HepG2 (cell line): ENCODE measurements at regions not wholly inside any gene's neighbourhood (a gene's known extent, or its start where the extent isn't known, plus 50 kb on each side); places are given as distances from the start of the nearest gene placed in this dataset.

Source experiments
- ATAC-seq: fragments of 200-7000 bp; cut with Tn5 transposase; 3 replicates; pipeline ENCODE4 v1.9.1; 2020; ENCODE audit warnings: mild to moderate bottlenecking, moderate library complexity
- BruUV-seq: library from RNA; stranded (reverse); fragments of 400-500 nt; replicated peaks from 2 replicates; lab custom pipeline; 2021; lab: Mats Ljungman, UMichigan
- CTCF ChIA-PET: fragments of 300-600 bp; formaldehyde crosslinking; extraction: SDS; loops from one replicate; lab custom pipeline; 2021; ENCODE audit warnings: low total read pairs, inconsistent platforms, low intra/inter-chr PET ratio; lab: Yijun Ruan, JAX
- POLR2A ChIA-PET: fragments of 350-600 bp; sonication (Branson Sonifier 250); formaldehyde crosslinking; loops from one replicate; lab custom pipeline; 2020; ENCODE audit warnings: antibody characterized with exemption, inconsistent platforms; lab: Yijun Ruan, JAX
- DNase-seq: peaks from one replicate; pipeline ENCODE4 v3.0.0-alpha.2; 2015; ENCODE audit warnings: low spot score
- FAIRE-seq: peaks from 3 replicates; lab custom pipeline; 2011; peaks lifted over from hg19 to GRCh38; lab: Jason Lieb, UNC
- H2AFZ ChIP-seq: one replicate; pipeline ENCODE4 v1.6.1; 2011; ENCODE audit warnings: low read length, inconsistent platforms
- H3K27ac ChIP-seq: fragments of 300-600 bp; 3 replicates; pipeline ENCODE4 v1.8.0; 2011; ENCODE audit warnings: mixed run types, mild to moderate bottlenecking, mixed read lengths, low read length, inconsistent platforms; ENCODE audit not compliant: insufficient read depth; ENCODE audit errors: extremely low read length
- H3K27me3 ChIP-seq, 2 experiments: fragments of 200-600 bp in 1 of 2; 2 replicates in 1 of 2; 3 replicates in 1 of 2; pipeline versions ENCODE4 v1.6.0 to v1.8.0; 2011; ENCODE audit warnings: low read length in 2 of 2, mild to moderate bottlenecking in 2 of 2, moderate library complexity in 2 of 2, inconsistent platforms in 1 of 2; ENCODE audit not compliant: insufficient read depth in 2 of 2, control insufficient read depth in 1 of 2
- H3K36me3 ChIP-seq, 2 experiments: fragments of 200-600 bp in 1 of 2; replicated peaks in 1 of 2; 2 replicates in 1 of 2; 3 replicates in 1 of 2; pipeline versions ENCODE4 v1.5.1 to v1.8.0; 2011; ENCODE audit warnings: low read length in 2 of 2, inconsistent platforms in 1 of 2; ENCODE audit not compliant: insufficient read depth in 2 of 2, control insufficient read depth in 1 of 2
- H3K4me1 ChIP-seq: 2 replicates; pipeline ENCODE4 v1.5.1; 2012; ENCODE audit warnings: low read length, inconsistent platforms; ENCODE audit not compliant: insufficient read depth
- H3K4me2 ChIP-seq: 2 replicates; pipeline ENCODE4 v1.6.0; 2011; ENCODE audit warnings: low read depth, low read length, inconsistent platforms
- H3K4me3 ChIP-seq, 3 experiments: fragments of 200-600 bp in 1 of 3; sonication (generic), shearing (Covaris generic) in 1 of 3; replicated peaks in 1 of 3; 2 replicates each; pipeline ENCODE4 v1.5.1; 2011 to 2016; ENCODE audit warnings: low read length in 3 of 3, inconsistent platforms in 2 of 3, low read depth in 2 of 3, mild to moderate bottlenecking in 2 of 3, control low read depth in 1 of 3, mixed read lengths in 1 of 3; ENCODE audit not compliant: insufficient read depth in 1 of 3
- H3K79me2 ChIP-seq: one replicate; pipeline ENCODE4 v1.6.1; 2011; ENCODE audit warnings: low read length, inconsistent platforms; ENCODE audit not compliant: insufficient read depth
- H3K9ac ChIP-seq: 2 replicates; pipeline ENCODE4 v1.6.0; 2011; ENCODE audit warnings: mild to moderate bottlenecking, low read depth, low read length, inconsistent platforms; ENCODE audit not compliant: insufficient read depth
- H3K9me3 ChIP-seq: 2 replicates; pipeline ENCODE4 v1.5.1; 2012; ENCODE audit warnings: mild to moderate bottlenecking, low read length
- H4K20me1 ChIP-seq: 2 replicates; pipeline ENCODE4 v1.6.0; 2011; ENCODE audit warnings: inconsistent platforms, mild to moderate bottlenecking, low read length, moderate library complexity; ENCODE audit not compliant: insufficient read depth
- DR1 ChIP-seq: sonication (generic); formaldehyde crosslinking; IDR thresholded peaks from 2 replicates; pipeline ENCODE4 v1.8.0; 2021; ENCODE audit warnings: mild to moderate bottlenecking, missing genetic modification reagents, inconsistent platforms
- IKZF4 ChIP-seq: sonication (generic); formaldehyde crosslinking; IDR thresholded peaks from 2 replicates; pipeline ENCODE4 v1.5.1; 2020; ENCODE audit warnings: borderline replicate concordance, mild to moderate bottlenecking, low read depth, missing genetic modification reagents; ENCODE audit errors: not compliant biosample characterization
- KLF15 ChIP-seq: sonication (generic); formaldehyde crosslinking; IDR thresholded peaks from 2 replicates; pipeline ENCODE4 v1.8.1; 2023; ENCODE audit warnings: borderline replicate concordance, mild to moderate bottlenecking, inconsistent platforms, missing genetic modification reagents, mixed read lengths
- MYC ChIP-seq: sonication (generic); formaldehyde crosslinking; IDR thresholded peaks from 2 replicates; pipeline ENCODE4 v1.9.0; 2021; ENCODE audit warnings: missing genetic modification reagents, borderline replicate concordance
- NCOA5 ChIP-seq: sonication (generic); formaldehyde crosslinking; IDR thresholded peaks from 2 replicates; pipeline ENCODE4 v1.4.0; 2020; ENCODE audit warnings: missing genetic modification reagents
- NFYC ChIP-seq: IDR thresholded peaks from 2 replicates; pipeline ENCODE4 v1.6.1; 2016; ENCODE audit warnings: missing genetic modification reagents, missing compliant biosample characterization
- REL ChIP-seq: sonication (generic); formaldehyde crosslinking; conservative IDR thresholded peaks from 2 replicates; pipeline ENCODE4 v1.8.0; 2022; ENCODE audit warnings: mild to moderate bottlenecking, missing genetic modification reagents, moderate library complexity
- SP5 ChIP-seq: IDR thresholded peaks from 2 replicates; pipeline ENCODE4 v1.6.1; 2016; ENCODE audit warnings: low read depth, borderline replicate concordance
- SRY ChIP-seq: sonication (generic); formaldehyde crosslinking; IDR thresholded peaks from 2 replicates; pipeline ENCODE4 v1.8.0; 2022; ENCODE audit warnings: mild to moderate bottlenecking, missing genetic modification reagents
- ZFP37 ChIP-seq: sonication (generic); formaldehyde crosslinking; IDR thresholded peaks from 2 replicates; pipeline ENCODE4 v1.4.0; 2020; ENCODE audit warnings: missing genetic modification reagents, borderline replicate concordance
- ZNF34 ChIP-seq: sonication (generic); formaldehyde crosslinking; IDR thresholded peaks from 2 replicates; pipeline ENCODE4 v1.4.0; 2020; ENCODE audit warnings: mild to moderate bottlenecking, missing genetic modification reagents, borderline replicate concordance
- ZNF562 ChIP-seq: sonication (generic); formaldehyde crosslinking; IDR thresholded peaks from 2 replicates; pipeline ENCODE4 v1.8.0; 2022; ENCODE audit warnings: missing genetic modification reagents, borderline replicate concordance
- ZNF777 ChIP-seq: sonication (generic); formaldehyde crosslinking; IDR thresholded peaks from 2 replicates; pipeline ENCODE4 v1.4.0; 2020; ENCODE audit warnings: missing genetic modification reagents
- ZNF850 ChIP-seq: sonication (generic); formaldehyde crosslinking; conservative IDR thresholded peaks from 2 replicates; pipeline ENCODE4 v1.9.0; 2021; ENCODE audit warnings: mild to moderate bottlenecking, missing genetic modification reagents
- ZSCAN30 ChIP-seq: sonication (generic); formaldehyde crosslinking; IDR thresholded peaks from 2 replicates; pipeline ENCODE4 v1.5.0; 2020; ENCODE audit warnings: mild to moderate bottlenecking, missing genetic modification reagents
- whole genome bisulfite sequencing: methylation state at CpG from one replicate; pipeline ENCODE4 v1.1.6; 2017; ENCODE audit warnings: low lambda C conversion rate; 5-methylcytosine and 5-hydroxymethylcytosine counted together
- in situ Hi-C: cut with HindIII; loops from 2 replicates; pipeline ENCODE4 v1.10.0; 2017; ENCODE audit warnings: low pct_unique_long_range_greater_than_20kb; ENCODE audit not compliant: extremely low pct_ligation_motif_present
- intact Hi-C: fragments of 100-400 bp; cut with micrococcal nuclease; formaldehyde crosslinking; loops from one replicate; pipeline ENCODE4 v1.10.0; 2022; ENCODE audit not compliant: unreplicated experiment
- TF ChIP-seq, protein P1 (sequence below): sonication (generic); formaldehyde crosslinking; IDR thresholded peaks from 2 replicates; pipeline ENCODE4 v1.4.0; 2020; ENCODE audit warnings: mild to moderate bottlenecking, missing genetic modification reagents
- TF ChIP-seq, protein P2 (sequence below): sonication (generic); formaldehyde crosslinking; conservative IDR thresholded peaks from 2 replicates; pipeline ENCODE4 v1.5.0; 2020; ENCODE audit warnings: missing genetic modification reagents
- TF ChIP-seq, protein P3 (sequence below): sonication (generic); formaldehyde crosslinking; IDR thresholded peaks from 2 replicates; pipeline ENCODE4 v1.4.0; 2020; ENCODE audit warnings: missing genetic modification reagents

DNA sequence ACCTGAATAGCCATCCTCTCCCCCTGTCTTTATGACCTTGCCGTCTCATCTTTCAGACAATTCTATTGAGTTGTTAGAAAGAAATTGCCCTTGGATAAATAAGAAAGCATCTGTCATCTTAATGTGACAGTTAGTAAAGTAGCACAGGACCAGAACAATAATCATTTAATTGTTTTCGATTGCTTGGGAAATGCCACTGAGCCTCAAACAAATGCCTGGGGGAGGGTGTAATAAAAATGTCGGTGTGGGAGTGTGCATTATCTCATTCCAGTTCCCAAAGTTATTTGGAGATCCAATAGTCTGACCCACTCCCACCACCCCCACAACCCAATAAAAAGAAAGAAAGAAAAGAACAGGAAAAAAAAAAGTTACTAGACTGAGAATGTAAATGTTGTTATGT lies 509.3 kb upstream of the LRRC7 start:
- Histone ChIP-seq H3K4me1 (no peaks in the 10 kb centered on the region), H3K4me3 (no peak overlapping the region), H2AFZ (no peak overlapping the region), H3K9ac (no peak overlapping the region), H3K27me3 (no peaks in the 10 kb centered on the region), H4K20me1 (no peaks in the 10 kb centered on the region), H3K79me2 (no peaks in the 10 kb centered on the region), H3K4me2 (no peak overlapping the region), H3K27ac (no peak overlapping the region), H3K9me3 (peaks cover 85% of the 10 kb centered on the region), H3K36me3 (no peaks in the 10 kb centered on the region)
- ATAC-seq, result no peak
- no peak for FAIRE-seq
- POLR2A ChIA-PET, result no interaction called here
- TF ChIP-seq, protein P1, sequence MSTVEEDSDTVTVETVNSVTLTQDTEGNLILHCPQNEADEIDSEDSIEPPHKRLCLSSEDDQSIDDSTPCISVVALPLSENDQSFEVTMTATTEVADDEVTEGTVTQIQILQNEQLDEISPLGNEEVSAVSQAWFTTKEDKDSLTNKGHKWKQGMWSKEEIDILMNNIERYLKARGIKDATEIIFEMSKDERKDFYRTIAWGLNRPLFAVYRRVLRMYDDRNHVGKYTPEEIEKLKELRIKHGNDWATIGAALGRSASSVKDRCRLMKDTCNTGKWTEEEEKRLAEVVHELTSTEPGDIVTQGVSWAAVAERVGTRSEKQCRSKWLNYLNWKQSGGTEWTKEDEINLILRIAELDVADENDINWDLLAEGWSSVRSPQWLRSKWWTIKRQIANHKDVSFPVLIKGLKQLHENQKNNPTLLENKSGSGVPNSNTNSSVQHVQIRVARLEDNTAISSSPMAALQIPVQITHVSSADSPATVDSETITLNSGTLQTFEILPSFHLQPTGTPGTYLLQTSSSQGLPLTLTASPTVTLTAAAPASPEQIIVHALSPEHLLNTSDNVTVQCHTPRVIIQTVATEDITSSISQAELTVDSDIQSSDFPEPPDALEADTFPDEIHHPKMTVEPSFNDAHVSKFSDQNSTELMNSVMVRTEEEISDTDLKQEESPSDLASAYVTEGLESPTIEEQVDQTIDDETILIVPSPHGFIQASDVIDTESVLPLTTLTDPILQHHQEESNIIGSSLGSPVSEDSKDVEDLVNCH (CRISPR knock-in tag), result no peak
- TF ChIP-seq ZNF777, result no peak
- no peak for TF ChIP-seq ZNF562 (CRISPR knock-in tag)
- no peak for TF ChIP-seq ZFP37
- no peak for TF ChIP-seq KLF15
- TF ChIP-seq SRY (CRISPR knock-in tag), result no peak
- no peak for TF ChIP-seq ZNF850 (CRISPR knock-in tag)
- no peak for TF ChIP-seq NFYC (CRISPR knock-in tag)
- TF ChIP-seq IKZF4, result no peak
- no peak for TF ChIP-seq SP5 (CRISPR knock-in tag)
- no peak for TF ChIP-seq MYC (CRISPR knock-in tag)
- TF ChIP-seq REL (CRISPR knock-in tag), result no peak
- TF ChIP-seq DR1, result no peak
- TF ChIP-seq, protein P2, sequence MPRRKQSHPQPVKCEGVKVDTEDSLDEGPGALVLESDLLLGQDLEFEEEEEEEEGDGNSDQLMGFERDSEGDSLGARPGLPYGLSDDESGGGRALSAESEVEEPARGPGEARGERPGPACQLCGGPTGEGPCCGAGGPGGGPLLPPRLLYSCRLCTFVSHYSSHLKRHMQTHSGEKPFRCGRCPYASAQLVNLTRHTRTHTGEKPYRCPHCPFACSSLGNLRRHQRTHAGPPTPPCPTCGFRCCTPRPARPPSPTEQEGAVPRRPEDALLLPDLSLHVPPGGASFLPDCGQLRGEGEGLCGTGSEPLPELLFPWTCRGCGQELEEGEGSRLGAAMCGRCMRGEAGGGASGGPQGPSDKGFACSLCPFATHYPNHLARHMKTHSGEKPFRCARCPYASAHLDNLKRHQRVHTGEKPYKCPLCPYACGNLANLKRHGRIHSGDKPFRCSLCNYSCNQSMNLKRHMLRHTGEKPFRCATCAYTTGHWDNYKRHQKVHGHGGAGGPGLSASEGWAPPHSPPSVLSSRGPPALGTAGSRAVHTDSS, result no peak
- TF ChIP-seq, protein P3, sequence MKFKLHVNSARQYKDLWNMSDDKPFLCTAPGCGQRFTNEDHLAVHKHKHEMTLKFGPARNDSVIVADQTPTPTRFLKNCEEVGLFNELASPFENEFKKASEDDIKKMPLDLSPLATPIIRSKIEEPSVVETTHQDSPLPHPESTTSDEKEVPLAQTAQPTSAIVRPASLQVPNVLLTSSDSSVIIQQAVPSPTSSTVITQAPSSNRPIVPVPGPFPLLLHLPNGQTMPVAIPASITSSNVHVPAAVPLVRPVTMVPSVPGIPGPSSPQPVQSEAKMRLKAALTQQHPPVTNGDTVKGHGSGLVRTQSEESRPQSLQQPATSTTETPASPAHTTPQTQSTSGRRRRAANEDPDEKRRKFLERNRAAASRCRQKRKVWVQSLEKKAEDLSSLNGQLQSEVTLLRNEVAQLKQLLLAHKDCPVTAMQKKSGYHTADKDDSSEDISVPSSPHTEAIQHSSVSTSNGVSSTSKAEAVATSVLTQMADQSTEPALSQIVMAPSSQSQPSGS (CRISPR knock-in tag), result no peak
- TF ChIP-seq NCOA5 (CRISPR knock-in tag), result no peak
- no peak for TF ChIP-seq ZSCAN30 (CRISPR knock-in tag)
- no peak for TF ChIP-seq ZNF34 (CRISPR knock-in tag)
- BruUV-seq, result no TSS peak
- no peak for DNase-seq
- intact Hi-C loops (no loop called here), in situ Hi-C loops (no loop called here)
- CTCF ChIA-PET, result no interaction called here
- WGBS, result 18% methylated on average over 3 of the region's 3 CpGs
